ENCODE measurements at regions not wholly inside any gene's neighbourhood (a gene's known extent, or its start where the extent isn't known, plus 50 kb on each side); places are given as distances from the start of the nearest gene placed in this dataset.
"Not testable (repeated sequence)": the region's sequence is repeated elsewhere in the genome, so short reads cannot be mapped to it uniquely, and the experiment has no call there.

DNA sequence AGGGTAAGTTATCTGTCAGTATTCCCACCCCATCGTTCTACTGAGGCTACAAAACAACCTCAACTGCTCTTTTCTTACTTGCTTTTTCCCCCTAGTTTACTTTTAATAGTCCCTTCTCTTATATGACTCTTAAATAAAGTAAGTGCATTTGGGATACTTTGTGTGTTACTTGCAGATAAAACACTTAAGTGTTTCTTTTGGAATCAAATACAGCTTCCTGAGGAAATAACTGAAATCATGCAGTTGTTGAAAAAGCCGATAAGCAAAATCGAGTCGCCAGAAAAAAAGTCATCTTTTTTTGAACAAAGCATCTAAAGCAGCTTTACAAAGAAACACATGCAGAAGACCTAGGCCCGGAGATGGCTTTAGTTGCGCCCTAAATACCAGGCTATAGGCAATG lies 53.5 kb upstream of the EPB41L4A start:
- Histone ChIP-seq H3K27ac (ENCODE audit: low read depth, low read length) (no peak overlapping the region), H3K36me3 (ENCODE audit: control insufficient read depth, insufficient read depth, low read length) (no peaks in the 10 kb centered on the region), H3K9ac (ENCODE audit: low read length) (no peak overlapping the region), H3K4me3 (ENCODE audit: low read depth, low read length) (no peak overlapping the region), H3K4me1 (ENCODE audit: control insufficient read depth, insufficient read depth, low read length) (no peaks in the 10 kb centered on the region), H3K27me3 (ENCODE audit: control insufficient read depth, insufficient read depth, low read length) (no peaks in the 10 kb centered on the region), H3K9me3 (ENCODE audit: control insufficient read depth, insufficient read depth, low read depth, low read length) (no peaks in the 10 kb centered on the region)

DNA sequence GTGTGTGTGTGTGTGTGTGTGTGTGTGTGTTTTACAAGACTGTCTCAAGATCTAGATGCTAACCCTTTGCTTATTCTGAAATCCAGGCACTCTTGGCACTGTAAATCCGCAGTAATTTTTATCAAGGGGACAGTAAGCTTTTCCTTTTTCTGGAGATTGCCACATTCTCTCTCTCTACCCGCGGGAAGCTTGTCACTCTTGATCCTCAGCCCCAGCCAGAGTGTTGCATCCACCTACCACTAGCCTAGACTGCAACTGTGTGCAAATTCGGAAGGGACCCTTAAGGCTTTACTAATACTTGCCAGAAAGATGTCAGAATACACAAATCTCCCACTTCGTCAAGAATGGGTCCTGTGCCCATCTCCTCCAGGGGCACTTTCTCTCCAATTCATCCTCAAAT lies 54.9 kb upstream of the EPB41L4A start:
- no peaks in the 10 kb centered on the region for H3K9me3 ChIP-seq (ENCODE audit: control insufficient read depth, insufficient read depth, low read depth, low read length)
- H3K27ac ChIP-seq (ENCODE audit: low read depth, low read length): no peak overlapping the region
- no peaks in the 10 kb centered on the region for H3K4me1 ChIP-seq (ENCODE audit: control insufficient read depth, insufficient read depth, low read length)
- H3K36me3 ChIP-seq (ENCODE audit: control insufficient read depth, insufficient read depth, low read length): no peaks in the 10 kb centered on the region
- no peaks in the 10 kb centered on the region for H3K27me3 ChIP-seq (ENCODE audit: control insufficient read depth, insufficient read depth, low read length)
- H3K9ac ChIP-seq (ENCODE audit: low read length): no peak overlapping the region
- H3K4me3 ChIP-seq (ENCODE audit: low read depth, low read length): no peak overlapping the region

DNA sequence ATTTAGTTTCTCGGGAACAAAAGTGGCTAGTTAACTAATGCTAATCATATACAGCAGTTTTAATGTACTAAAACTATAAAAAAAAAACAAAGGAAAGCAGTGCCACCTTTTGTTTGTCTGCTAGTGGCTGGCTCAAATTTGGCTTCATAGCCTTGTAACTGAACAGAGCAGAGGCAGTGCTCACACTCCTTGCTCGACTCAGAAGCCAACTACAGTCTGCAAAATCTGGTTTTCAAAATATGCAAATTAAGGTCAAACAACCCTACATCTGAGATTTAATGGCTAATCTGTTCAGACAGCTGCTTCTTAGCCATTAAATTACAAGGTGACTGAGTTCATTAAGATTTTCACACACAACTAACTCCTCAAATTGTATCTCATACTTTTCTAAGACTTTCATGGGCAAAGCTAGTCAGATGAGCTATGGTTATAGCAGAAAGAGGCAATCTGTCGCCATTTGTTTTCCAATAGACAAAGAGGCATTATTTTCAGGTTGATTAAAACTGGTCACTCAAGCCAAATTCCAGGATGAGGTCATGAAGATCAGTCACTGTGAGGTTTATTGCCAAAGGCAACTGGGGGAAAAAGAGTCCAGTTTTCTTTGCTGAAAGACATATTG lies 56.8 kb upstream of the EPB41L4A start:
- Histone ChIP-seq H3K27ac (ENCODE audit: low read depth, low read length) (no peak overlapping the region), H3K4me3 (ENCODE audit: low read depth, low read length) (no peak overlapping the region), H3K9ac (ENCODE audit: low read length) (no peak overlapping the region), H3K27me3 (ENCODE audit: control insufficient read depth, insufficient read depth, low read length) (no peaks in the 10 kb centered on the region), H3K4me1 (ENCODE audit: control insufficient read depth, insufficient read depth, low read length) (no peaks in the 10 kb centered on the region), H3K36me3 (ENCODE audit: control insufficient read depth, insufficient read depth, low read length) (no peaks in the 10 kb centered on the region), H3K9me3 (ENCODE audit: control insufficient read depth, insufficient read depth, low read depth, low read length) (no peaks in the 10 kb centered on the region)

DNA sequence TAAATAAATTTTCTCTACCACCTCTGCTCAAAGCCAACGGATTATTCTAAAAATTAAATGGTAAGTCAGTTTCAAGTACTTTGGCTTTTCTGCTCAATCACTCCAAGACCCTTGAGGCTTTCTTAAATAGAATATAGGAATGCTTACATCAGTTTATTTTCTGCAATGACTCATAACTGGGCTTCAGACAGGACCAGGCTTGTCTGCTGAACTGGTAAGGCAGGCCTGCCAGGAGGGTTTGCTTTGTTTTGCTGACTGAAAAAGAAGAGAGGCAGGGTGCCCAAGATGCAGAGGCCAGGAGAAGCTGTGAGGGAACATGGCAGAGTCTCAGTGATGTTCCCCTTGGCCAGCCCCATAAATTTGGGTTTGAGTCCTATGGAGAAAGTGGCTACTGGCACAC lies 60.3 kb upstream of the EPB41L4A start:
- no peak overlapping the region for H3K9ac ChIP-seq (ENCODE audit: low read length)
- H3K9me3 ChIP-seq (ENCODE audit: control insufficient read depth, insufficient read depth, low read depth, low read length): peaks cover 6% of the 10 kb centered on the region; the same call in 1 of the 2 replicates
- H3K36me3 ChIP-seq (ENCODE audit: control insufficient read depth, insufficient read depth, low read length): no peaks in the 10 kb centered on the region
- no peaks in the 10 kb centered on the region for H3K27me3 ChIP-seq (ENCODE audit: control insufficient read depth, insufficient read depth, low read length)
- no peaks in the 10 kb centered on the region for H3K4me1 ChIP-seq (ENCODE audit: control insufficient read depth, insufficient read depth, low read length)
- H3K4me3 ChIP-seq (ENCODE audit: low read depth, low read length): no peak overlapping the region
- H3K27ac ChIP-seq (ENCODE audit: low read depth, low read length): no peak overlapping the region

DNA sequence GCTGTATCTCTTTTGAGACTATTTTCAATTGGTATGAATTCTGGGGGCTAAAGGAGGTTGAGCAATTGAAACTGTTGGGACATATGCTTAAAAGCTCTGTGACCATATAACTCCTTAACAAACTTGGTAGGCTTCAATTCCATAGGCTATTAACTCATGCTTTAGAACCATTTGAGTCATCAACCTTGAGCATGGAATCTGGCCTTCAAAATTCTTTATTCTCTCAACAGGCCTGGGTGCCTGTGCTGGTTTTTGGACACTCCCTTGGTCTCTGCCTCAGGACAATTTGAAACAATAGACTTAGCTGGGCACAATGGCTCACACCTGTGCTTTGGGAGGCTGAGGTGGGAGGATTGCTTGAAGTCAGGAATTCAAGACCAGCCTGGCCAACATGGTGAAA lies 61.4 kb upstream of the EPB41L4A start:
- no peaks in the 10 kb centered on the region for H3K36me3 ChIP-seq (ENCODE audit: control insufficient read depth, insufficient read depth, low read length)
- no peaks in the 10 kb centered on the region for H3K27me3 ChIP-seq (ENCODE audit: control insufficient read depth, insufficient read depth, low read length)
- H3K4me1 ChIP-seq (ENCODE audit: control insufficient read depth, insufficient read depth, low read length): no peaks in the 10 kb centered on the region
- no peak overlapping the region for H3K9ac ChIP-seq (ENCODE audit: low read length)
- H3K4me3 ChIP-seq (ENCODE audit: low read depth, low read length): no peak overlapping the region
- H3K27ac ChIP-seq (ENCODE audit: low read depth, low read length): no peak overlapping the region
- H3K9me3 ChIP-seq (ENCODE audit: control insufficient read depth, insufficient read depth, low read depth, low read length): peaks cover 6% of the 10 kb centered on the region; the same call in 1 of the 2 replicates

DNA sequence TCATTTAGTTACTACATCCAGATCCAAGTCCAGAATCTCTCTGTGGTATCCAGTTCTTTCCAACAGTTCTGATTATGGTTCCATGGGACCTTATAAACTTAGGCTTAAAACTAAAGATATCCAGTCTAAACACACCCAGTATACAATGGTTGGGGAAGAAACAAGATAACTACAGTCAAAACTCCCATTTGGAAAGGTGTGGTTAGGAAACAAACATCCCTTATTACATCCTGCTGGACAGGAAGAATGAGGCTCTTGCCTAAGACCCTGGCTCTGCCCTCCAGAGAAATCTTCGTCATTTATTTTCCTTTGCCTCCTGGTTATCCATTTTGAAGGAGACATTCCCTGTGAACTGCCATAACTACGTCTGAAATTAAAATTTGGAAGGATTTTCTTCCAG lies 64.6 kb upstream of the EPB41L4A start:
- Histone ChIP-seq H3K4me1 (ENCODE audit: control insufficient read depth, insufficient read depth, low read length) (no peaks in the 10 kb centered on the region), H3K27ac (ENCODE audit: low read depth, low read length) (no peak overlapping the region), H3K9ac (ENCODE audit: low read length) (no peak overlapping the region), H3K27me3 (ENCODE audit: control insufficient read depth, insufficient read depth, low read length) (no peaks in the 10 kb centered on the region), H3K9me3 (ENCODE audit: control insufficient read depth, insufficient read depth, low read depth, low read length) (peaks cover 6% of the 10 kb centered on the region; the same call in 1 of the 2 replicates), H3K4me3 (ENCODE audit: low read depth, low read length) (no peak overlapping the region), H3K36me3 (ENCODE audit: control insufficient read depth, insufficient read depth, low read length) (no peaks in the 10 kb centered on the region)

DNA sequence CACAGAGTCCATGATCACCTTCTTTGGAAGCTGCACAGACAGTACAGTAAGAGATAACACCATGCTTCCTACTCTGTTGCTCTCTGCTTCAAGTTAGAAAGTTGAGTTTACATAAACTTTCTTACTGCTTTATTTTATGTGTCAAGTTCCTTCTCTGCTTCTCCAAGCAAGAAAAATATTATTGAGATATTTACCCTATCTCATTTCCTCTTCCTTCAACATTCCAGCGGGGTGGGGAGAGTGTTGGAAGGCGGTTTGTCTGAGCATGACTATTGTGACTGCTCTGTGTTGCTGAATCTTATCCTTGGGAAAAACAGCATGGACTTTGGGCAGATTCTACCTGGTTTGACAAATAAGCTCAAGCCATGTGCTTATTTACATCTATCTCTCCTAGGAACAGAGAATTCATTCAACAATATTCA lies 66.9 kb upstream of the EPB41L4A start:
- Histone ChIP-seq H3K27me3 (ENCODE audit: control insufficient read depth, insufficient read depth, low read length) (no peaks in the 10 kb centered on the region), H3K9me3 (ENCODE audit: control insufficient read depth, insufficient read depth, low read depth, low read length) (peaks cover 6% of the 10 kb centered on the region; the same call in 1 of the 2 replicates), H3K9ac (ENCODE audit: low read length) (no peak overlapping the region), H3K4me1 (ENCODE audit: control insufficient read depth, insufficient read depth, low read length) (no peaks in the 10 kb centered on the region), H3K4me3 (ENCODE audit: low read depth, low read length) (no peak overlapping the region), H3K36me3 (ENCODE audit: control insufficient read depth, insufficient read depth, low read length) (no peaks in the 10 kb centered on the region), H3K27ac (ENCODE audit: low read depth, low read length) (no peak overlapping the region)

DNA sequence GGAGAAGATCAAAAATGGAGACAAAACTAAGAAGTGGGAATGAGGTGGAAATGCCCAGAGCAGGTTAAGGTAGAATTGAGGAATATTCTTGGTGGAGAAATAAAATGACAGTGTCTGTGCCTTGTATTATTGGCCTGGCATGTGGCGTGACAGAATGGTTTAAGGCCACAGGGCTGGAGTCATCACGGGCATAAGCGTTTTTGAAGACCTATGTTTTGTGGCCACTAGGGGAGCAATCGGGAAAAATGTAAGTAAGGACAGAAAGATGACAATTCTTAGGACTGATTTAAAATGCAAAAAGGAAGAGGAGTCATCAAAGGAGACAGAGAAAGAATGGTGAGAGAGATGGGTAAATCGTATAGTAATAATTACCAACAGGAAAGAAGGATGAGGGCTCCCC lies 72.2 kb upstream of the EPB41L4A start:
- Histone ChIP-seq H3K27ac (ENCODE audit: low read depth, low read length) (no peak overlapping the region), H3K9ac (ENCODE audit: low read length) (no peak overlapping the region), H3K27me3 (ENCODE audit: control insufficient read depth, insufficient read depth, low read length) (no peaks in the 10 kb centered on the region), H3K4me1 (ENCODE audit: control insufficient read depth, insufficient read depth, low read length) (no peaks in the 10 kb centered on the region), H3K4me3 (ENCODE audit: low read depth, low read length) (no peak overlapping the region), H3K9me3 (ENCODE audit: control insufficient read depth, insufficient read depth, low read depth, low read length) (no peaks in the 10 kb centered on the region), H3K36me3 (ENCODE audit: control insufficient read depth, insufficient read depth, low read length) (no peaks in the 10 kb centered on the region)

DNA sequence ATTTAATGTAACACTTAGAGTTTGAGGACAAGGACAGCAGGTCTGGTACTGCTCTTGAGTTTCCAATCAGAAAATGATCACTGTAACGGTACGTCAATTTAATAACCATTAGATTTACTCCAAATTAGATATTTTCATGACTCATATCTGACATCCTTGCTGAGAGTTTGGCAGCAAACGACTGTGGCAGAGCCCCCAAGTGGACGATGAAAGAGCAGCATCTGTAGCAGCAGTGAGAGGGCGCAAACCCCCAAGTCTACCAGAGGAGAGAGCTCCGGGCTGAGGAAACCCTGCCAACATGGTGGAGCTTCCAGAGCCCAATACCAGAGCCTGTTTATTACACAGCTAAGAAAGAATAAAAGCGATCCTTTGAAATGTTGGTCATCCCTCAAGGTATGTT lies 73.2 kb upstream of the EPB41L4A start:
- Histone ChIP-seq H3K9me3 (ENCODE audit: control insufficient read depth, insufficient read depth, low read depth, low read length) (no peaks in the 10 kb centered on the region), H3K4me1 (ENCODE audit: control insufficient read depth, insufficient read depth, low read length) (no peaks in the 10 kb centered on the region), H3K27ac (ENCODE audit: low read depth, low read length) (no peak overlapping the region), H3K4me3 (ENCODE audit: low read depth, low read length) (no peak overlapping the region), H3K9ac (ENCODE audit: low read length) (no peak overlapping the region), H3K36me3 (ENCODE audit: control insufficient read depth, insufficient read depth, low read length) (no peaks in the 10 kb centered on the region), H3K27me3 (ENCODE audit: control insufficient read depth, insufficient read depth, low read length) (no peaks in the 10 kb centered on the region)

DNA sequence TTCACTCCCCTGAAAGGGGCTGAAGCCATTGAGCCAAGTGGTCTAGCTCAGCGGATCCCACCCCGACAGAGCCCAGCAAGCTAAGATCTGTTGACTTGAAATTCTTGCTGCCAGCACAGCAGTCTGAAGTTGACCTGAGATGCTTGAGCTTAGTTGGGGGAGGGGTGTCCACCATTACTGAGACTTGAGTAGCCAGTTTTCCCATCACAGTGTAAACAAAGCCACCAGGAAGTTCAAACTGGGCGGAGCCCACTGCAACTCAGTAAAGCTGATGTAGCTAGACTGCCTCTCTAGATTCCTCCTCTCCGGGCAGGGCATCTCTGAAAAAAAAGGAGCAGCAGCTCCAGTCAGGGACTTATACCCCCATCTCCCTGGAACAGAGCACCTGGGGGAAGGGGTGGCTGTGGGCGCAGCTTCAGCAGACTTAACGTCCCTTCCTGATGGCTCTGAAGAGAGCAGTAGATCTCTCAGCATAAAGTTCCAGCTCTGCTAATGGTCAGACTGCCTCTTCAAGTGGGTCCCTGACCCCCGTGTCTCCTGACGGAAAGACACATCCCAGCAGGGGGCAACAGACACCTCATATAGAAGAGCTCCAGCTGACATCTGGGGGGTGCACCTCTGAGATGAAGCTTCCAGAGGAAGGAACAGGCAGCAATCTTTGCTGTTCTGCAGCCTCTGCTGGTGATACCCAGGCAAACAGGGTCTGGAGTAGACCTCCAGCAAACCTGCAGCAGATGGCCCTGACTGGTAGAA lies 84.8 kb upstream of the EPB41L4A start:
- not testable (repeated sequence) for H3K9me3 ChIP-seq (ENCODE audit: control insufficient read depth, insufficient read depth, low read depth, low read length); H3K27me3 ChIP-seq (ENCODE audit: control insufficient read depth, insufficient read depth, low read length); H3K4me1 ChIP-seq (ENCODE audit: control insufficient read depth, insufficient read depth, low read length); H3K27ac ChIP-seq (ENCODE audit: low read depth, low read length); H3K9ac ChIP-seq (ENCODE audit: low read length); H3K36me3 ChIP-seq (ENCODE audit: control insufficient read depth, insufficient read depth, low read length)
- 0 out of 2 replicates have a peak overlapping the region, but pooled peaks have one; percentile 15 for H3K4me3 ChIP-seq (ENCODE audit: low read depth, low read length)

DNA sequence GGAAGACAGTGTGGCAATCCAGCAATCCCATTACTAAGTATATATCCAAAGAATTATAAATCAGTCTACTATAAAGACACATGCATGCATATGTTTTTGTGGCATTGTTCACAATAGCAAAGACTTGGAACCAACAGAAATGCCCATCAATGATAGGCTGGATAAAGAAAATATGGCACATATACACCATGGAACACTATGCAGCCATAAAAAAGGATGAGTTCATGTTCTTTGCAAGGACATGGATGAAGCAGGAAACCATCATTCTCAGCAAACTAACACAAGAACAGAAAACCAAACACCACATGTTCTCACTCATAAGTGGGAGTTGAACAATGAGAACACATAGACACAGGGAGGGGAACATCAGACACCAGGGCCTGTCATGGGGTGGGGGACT lies 90.0 kb upstream of the EPB41L4A start:
- H3K36me3 ChIP-seq (ENCODE audit: control insufficient read depth, insufficient read depth, low read length); H3K27ac ChIP-seq (ENCODE audit: low read depth, low read length); H3K4me3 ChIP-seq (ENCODE audit: low read depth, low read length); H3K4me1 ChIP-seq (ENCODE audit: control insufficient read depth, insufficient read depth, low read length); H3K27me3 ChIP-seq (ENCODE audit: control insufficient read depth, insufficient read depth, low read length); H3K9ac ChIP-seq (ENCODE audit: low read length): not testable (repeated sequence)
- H3K9me3 ChIP-seq (ENCODE audit: control insufficient read depth, insufficient read depth, low read depth, low read length): peaks cover 15% of the 10 kb centered on the region
